Activated CD8-positive, alpha-beta memory T cell treated with anti-CD3 and anti-CD28 coated beads for 24 hours (primary cell): ENCODE measurements at regions not wholly inside any gene's neighbourhood (a gene's known extent, or its start where the extent isn't known, plus 50 kb on each side); places are given as distances from the start of the nearest gene placed in this dataset.
"Not testable (repeated sequence)": the region's sequence is repeated elsewhere in the genome, so short reads cannot be mapped to it uniquely, and the experiment has no call there.

ENCODE experiments used
- DNase-seq: peaks from one replicate; pipeline ENCODE4 v3.0.0-alpha.2; 2020

DNA sequence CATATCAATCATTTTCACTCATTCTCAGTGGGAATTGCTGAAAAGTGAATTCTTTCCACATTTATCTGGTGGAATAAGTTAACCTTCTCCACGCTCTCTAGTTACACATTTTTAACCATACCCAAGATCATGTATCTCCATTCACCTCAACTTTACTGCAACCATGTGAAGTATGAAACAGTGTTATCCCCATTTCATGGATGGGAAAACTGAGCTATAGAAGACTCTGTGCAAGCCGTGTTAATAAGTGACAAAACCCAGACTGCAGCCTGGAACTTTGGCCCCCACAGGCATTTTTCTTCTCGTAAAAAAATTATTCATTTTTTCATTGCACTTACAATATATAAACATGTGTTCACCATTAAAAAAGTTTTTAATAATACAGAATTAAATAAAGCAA, 82.4 kb upstream of the CCND2 start:
- no peak for DNase-seq

- no peak for DNase-seq
These were observed 83.0 kb upstream of the CCND2 start for GRCh38 chr12:4190366-4191063.

DNA sequence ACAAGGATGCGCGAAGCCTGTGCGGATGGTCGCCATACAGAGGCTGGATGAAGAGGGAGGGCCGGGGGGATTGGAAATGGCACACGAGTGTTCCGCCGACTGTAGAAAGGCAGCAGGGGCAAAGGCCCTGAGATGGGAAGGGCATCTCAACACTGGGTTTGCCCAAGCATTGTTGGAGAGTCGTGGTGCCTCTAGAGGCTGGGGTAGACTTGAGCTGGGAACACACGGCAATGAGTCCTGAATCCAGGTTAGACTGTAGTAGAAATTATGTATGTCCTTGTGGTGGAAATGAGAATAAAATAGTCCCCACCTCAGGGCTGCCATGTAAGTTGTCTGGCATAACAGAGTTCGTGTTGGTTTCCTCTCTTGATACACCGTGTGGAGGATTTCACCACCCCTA, 83.8 kb upstream of the CCND2 start:
- no peak for DNase-seq

GRCh38 chr12:4187916-4188315, 85.6 kb upstream of the CCND2 start:
- no peak for DNase-seq

DNA sequence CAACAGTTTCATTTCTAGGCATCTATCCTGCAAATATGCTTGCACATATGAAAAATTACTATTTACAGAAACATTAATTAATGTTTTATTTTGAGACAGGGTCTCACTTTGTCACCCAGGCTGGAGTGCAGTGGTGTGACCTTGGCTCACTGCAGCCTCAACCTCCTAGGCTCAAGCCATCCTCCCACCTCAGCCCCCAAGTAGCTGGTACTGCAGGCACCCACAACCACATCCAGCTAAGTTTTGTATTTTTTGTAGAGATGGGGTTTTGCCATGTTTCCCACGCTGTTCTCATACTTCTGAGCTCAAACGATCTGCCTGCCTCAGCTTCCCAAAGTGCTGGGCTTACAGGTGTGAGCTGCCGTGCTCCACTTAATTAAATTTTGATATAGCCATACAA, 86.2 kb upstream of the CCND2 start:
- not testable (repeated sequence) for DNase-seq

DNA sequence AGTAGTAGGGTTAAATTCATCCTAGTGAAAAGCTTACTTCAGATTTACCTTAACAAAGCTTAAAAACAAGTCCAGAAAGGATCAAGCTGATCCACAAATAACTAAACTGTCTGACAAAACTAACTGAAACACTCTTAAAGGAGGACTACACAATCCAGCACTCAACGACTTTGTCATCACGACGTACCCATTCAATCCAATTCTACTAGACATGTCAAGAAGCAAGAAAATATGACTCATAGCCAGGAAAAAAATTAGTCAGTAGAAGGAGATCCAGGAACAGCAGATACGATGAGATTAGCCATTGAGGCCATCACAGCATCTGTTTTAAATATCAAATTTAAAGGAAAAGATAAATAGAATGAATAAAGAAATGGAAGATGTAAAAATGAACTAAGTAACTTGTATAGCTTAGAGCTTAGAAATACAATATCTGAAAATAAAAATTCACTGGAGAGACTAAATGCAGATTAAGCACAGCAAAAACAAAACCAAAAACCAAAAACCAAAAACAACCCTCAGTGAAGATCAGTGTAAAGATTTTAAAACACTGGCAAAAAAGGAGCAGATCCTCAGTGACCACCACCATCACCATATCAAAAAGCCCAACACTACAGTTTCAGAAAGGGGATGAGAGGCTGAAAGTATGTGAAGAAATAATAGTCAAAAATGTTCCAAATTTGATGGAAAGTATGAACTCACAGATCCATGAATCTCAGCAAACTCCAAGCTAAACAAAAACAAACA, 95.0 kb upstream of the CCND2 start:
- DNase-seq = no peak

DNA sequence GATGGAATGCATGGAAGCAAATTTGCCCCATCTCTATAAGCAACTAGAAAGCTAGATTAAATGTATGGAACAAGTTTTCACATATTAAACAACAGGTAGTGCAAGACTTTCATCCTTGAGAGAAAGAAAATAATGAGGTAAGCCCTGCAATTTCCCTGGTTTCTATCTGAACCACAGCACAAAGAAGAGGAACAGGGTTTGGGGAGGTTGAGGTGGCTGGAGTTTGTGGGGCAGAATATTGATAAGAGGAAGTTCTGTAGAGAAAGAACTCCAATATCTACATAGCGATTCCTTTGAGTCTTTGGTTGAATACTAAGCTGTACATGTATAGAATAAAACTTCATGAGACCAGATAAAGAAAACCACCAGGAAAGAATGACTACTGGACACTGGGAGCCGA, 96.3 kb upstream of the CCND2 start:
- no peak for DNase-seq

DNA sequence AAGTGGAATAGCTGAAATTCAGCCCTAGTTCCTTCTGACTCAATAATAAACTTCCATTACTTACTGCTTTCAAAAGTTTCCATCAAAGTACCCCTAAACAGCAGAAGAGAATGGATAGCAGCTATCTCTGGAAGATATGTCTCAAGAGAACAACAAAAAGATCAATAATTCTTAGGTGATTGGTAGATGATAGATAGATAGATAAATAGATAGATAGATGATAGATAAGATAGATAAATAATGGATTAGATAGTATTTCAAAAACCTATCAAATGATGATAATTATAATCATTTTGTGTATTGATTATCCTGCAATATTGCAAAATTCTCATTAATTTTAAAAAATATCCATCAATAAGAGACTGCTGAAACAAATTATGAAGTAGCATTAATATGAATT, 97.4 kb upstream of the CCND2 start:
- no peak for DNase-seq

DNA sequence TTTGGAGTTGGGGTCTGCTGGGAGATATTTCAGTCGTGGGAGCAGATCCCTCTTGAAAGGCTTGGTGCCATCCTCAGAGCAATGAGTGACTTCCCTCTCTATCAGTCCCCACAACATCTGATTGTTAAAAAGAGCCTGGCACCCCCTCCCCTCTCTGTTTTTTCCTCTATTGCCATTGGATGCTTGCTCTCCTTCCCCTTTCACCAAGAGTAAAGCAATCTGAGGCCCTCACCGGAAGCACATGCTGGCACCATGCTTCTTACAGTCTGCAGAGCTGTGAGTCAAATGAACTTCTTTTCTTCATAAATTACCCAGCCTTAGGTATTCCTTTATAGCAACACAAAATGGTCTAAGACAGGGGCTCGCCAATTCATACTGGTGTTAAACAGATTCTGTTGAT, 99.1 kb upstream of the CCND2 start:
- DNase-seq = no peak

DNA sequence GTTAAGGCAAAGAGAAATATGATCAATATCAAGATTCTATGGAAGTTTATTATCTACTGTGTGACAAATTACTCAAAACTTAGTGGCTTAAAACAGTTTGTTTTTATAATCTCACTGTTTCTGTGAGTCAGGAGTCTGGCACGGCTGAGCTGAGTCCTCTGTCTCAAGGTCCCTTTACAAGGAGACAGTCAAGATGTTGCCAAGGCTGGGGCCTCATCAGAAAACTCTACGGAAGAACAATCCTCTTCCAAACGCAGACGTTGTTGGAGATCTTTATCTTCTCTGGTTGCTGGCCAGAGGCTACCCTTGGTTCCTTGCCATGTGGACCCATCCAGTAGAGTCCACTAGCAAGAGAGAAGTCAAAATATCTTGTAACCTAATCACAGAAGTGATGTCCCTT, 100.6 kb upstream of the CCND2 start:
- DNase-seq = no peak

- DNase-seq = no peak
These were observed 101.8 kb upstream of the CCND2 start for GRCh38 chr12:4171742-4172141.

- no peak for DNase-seq
These were observed 103.6 kb upstream of the CCND2 start for GRCh38 chr12:4169959-4170358.

GRCh38 chr12:4169531-4169930, 104.0 kb upstream of the CCND2 start:
- no peak for DNase-seq

GRCh38 chr12:4168036-4168435, 105.5 kb upstream of the CCND2 start:
- no peak for DNase-seq

- DNase-seq = peak; percentile 89
These were observed 108.7 kb upstream of the CCND2 start for GRCh38 chr12:4164559-4165558.

- DNase-seq = no peak
These were observed 109.4 kb upstream of the CCND2 start for GRCh38 chr12:4164188-4164558.

DNA sequence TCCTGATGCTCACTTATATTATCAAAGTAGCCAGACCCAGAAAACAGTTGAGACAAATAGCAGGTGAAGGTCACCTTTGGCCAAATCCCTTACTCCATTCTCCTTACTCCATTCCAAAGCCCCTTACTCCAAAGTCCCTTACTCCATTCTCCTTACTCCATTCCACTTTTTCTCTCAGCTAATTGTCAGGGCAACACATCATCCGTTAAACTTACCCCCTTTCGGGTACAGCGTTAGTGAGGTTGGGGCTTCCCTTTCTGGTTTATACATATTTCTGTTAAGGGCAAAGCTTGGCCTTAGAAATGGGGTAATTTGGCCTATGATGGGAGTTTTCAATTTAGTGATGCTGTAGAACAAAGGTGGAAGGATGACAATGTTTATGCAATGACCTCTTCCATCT, 111.8 kb upstream of the CCND2 start:
- DNase-seq = no peak

GRCh38 chr12:4160314-4161040, 113.1 kb upstream of the CCND2 start:
- DNase-seq = no peak

DNA sequence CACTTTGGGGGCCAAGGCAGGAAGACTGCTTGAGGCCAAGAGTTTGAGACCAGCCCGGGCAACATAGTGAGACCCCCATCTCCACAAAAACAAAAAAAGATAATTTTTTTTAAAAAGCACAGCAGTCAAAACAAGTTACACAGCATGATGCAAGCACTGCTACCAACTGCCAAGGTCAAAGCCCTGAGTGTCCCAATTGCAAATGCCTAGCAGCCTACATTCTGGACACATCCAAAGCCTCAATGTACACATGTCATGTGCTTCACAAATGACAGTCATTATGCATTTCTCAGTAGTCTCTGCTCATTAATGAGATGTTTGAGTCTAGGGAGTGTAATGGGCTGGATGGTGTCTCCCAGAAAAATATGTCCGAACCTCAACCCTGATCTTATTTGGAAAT, 113.7 kb upstream of the CCND2 start:
- DNase-seq = no peak

- no peak for DNase-seq
These were observed 115.3 kb upstream of the CCND2 start for GRCh38 chr12:4158306-4158705.

DNA sequence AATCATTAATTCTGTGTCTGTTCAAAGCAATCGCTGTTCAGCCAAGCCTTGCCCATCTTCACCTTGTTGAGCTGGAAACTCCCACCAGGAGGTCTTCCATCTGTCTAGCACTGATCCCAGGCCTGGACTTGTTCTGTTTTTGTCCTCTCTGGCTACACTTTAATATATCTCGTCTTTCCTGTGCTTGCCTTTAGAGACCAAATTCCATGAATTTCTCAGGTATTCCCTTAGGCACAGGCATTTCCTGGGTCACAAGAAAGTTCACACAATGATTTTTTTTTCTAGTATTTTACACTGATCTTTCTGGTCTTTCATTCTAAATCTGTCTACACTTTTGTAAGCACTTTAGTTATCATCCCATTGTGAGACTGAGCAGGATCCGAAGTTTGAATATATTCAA, 116.4 kb upstream of the CCND2 start:
- DNase-seq = no peak

GRCh38 chr12:4156317-4156716, 117.2 kb upstream of the CCND2 start:
- DNase-seq = no peak

GRCh38 chr12:4154672-4155225, 118.8 kb upstream of the CCND2 start:
- no peak for DNase-seq
